NT2/D1 (cell line): ENCODE measurements at regions not wholly inside any gene's neighbourhood (a gene's known extent, or its start where the extent isn't known, plus 50 kb on each side); places are given as distances from the start of the nearest gene placed in this dataset.

Experiments used
- DNase-seq: peaks from one replicate; pipeline ENCODE4 v3.0.0-alpha.2; 2011; ENCODE audit warnings: low read depth, low spot score
- H3K27me3 ChIP-seq: 2 replicates; pipeline ENCODE4 v1.6.0; 2011; ENCODE audit warnings: mild to moderate bottlenecking; ENCODE audit not compliant: insufficient read length, insufficient read depth
- H3K36me3 ChIP-seq: 2 replicates; pipeline ENCODE4 v1.6.1; 2011; ENCODE audit warnings: mild to moderate bottlenecking, low read length, mixed read lengths; ENCODE audit not compliant: insufficient read depth, insufficient read length
- H3K4me1 ChIP-seq: 2 replicates; pipeline ENCODE4 v1.5.1; 2011; ENCODE audit not compliant: insufficient read depth, insufficient read length
- H3K4me3 ChIP-seq: 2 replicates; pipeline ENCODE4 v1.5.1; 2011; ENCODE audit warnings: low read depth; ENCODE audit not compliant: insufficient read length
- H3K9ac ChIP-seq: 2 replicates; pipeline ENCODE4 v1.6.0; 2011; ENCODE audit warnings: low read depth; ENCODE audit not compliant: insufficient read length
- H3K9me3 ChIP-seq: 2 replicates; pipeline ENCODE4 v1.5.1; 2011; ENCODE audit warnings: mild to moderate bottlenecking, low read length; ENCODE audit not compliant: insufficient read depth
- SUZ12 ChIP-seq: IDR thresholded peaks from 2 replicates; pipeline ENCODE4 v1.6.1; 2011; ENCODE audit not compliant: insufficient read length, insufficient read depth; ENCODE audit errors: extremely low read depth
- YY1 ChIP-seq: IDR thresholded peaks from 2 replicates; pipeline ENCODE4 v1.6.1; 2011; ENCODE audit not compliant: insufficient read length, insufficient read depth
- ZNF274 ChIP-seq: IDR thresholded peaks from 2 replicates; pipeline ENCODE4 v1.6.1; 2011; ENCODE audit warnings: mild to moderate bottlenecking, low read depth, low read length

GRCh38 chr2:176461809-176462670 lies 192.8 kb downstream of the MTX2 start:
- no peak overlapping the region for H3K4me3 ChIP-seq
- TF ChIP-seq YY1, result no peak
- no peak for TF ChIP-seq SUZ12
- no peak for TF ChIP-seq ZNF274

GRCh38 chr2:176463546-176463945 lies 194.3 kb downstream of the MTX2 start:
- Histone ChIP-seq H3K4me3 (no peak overlapping the region), H3K4me1 (no peaks in the 10 kb centered on the region), H3K9me3 (no peaks in the 10 kb centered on the region), H3K9ac (no peak overlapping the region), H3K36me3 (no peaks in the 10 kb centered on the region), H3K27me3 (no peaks in the 10 kb centered on the region)
- no peak for DNase-seq
- TF ChIP-seq YY1 (no peak), SUZ12 (no peak), ZNF274 (no peak)

More at GRCh38 chr2:176461809-176462670, 192.8 kb downstream of the MTX2 start:
- DNase-seq, result no peak
- H3K36me3 ChIP-seq, result no peaks in the 10 kb centered on the region
- no peaks in the 10 kb centered on the region for H3K9me3 ChIP-seq
- H3K4me1 ChIP-seq, result no peaks in the 10 kb centered on the region
- no peaks in the 10 kb centered on the region for H3K27me3 ChIP-seq
- H3K9ac ChIP-seq, result no peak overlapping the region

GRCh38 chr2:176464886-176465564 lies 195.8 kb downstream of the MTX2 start:
- Histone ChIP-seq H3K9ac (no peak overlapping the region), H3K4me3 (no peak overlapping the region), H3K4me1 (no peaks in the 10 kb centered on the region), H3K9me3 (no peaks in the 10 kb centered on the region), H3K27me3 (no peaks in the 10 kb centered on the region), H3K36me3 (no peaks in the 10 kb centered on the region)
- no peak for DNase-seq
- TF ChIP-seq YY1 (no peak), ZNF274 (no peak), SUZ12 (no peak)

- H3K36me3 ChIP-seq, result no peaks in the 10 kb centered on the region
- H3K9me3 ChIP-seq, result no peaks in the 10 kb centered on the region
- TF ChIP-seq SUZ12, result no peak
- TF ChIP-seq YY1, result no peak
- TF ChIP-seq ZNF274, result no peak
Measured at GRCh38 chr2:176466918-176467452, 197.7 kb downstream of the MTX2 start.

GRCh38 chr2:176467595-176467994 lies 198.4 kb downstream of the MTX2 start:
- Histone ChIP-seq H3K36me3 (no peaks in the 10 kb centered on the region), H3K9ac (no peak overlapping the region), H3K4me1 (no peaks in the 10 kb centered on the region), H3K9me3 (no peaks in the 10 kb centered on the region), H3K27me3 (no peaks in the 10 kb centered on the region), H3K4me3 (no peak overlapping the region)
- no peak for TF ChIP-seq YY1
- no peak for TF ChIP-seq ZNF274
- no peak for TF ChIP-seq SUZ12
- DNase-seq, result no peak

More at GRCh38 chr2:176466918-176467452, 197.7 kb downstream of the MTX2 start:
- Histone ChIP-seq H3K9ac (no peak overlapping the region), H3K27me3 (no peaks in the 10 kb centered on the region), H3K4me3 (no peak overlapping the region), H3K4me1 (no peaks in the 10 kb centered on the region)
- no peak for DNase-seq

- H3K36me3 ChIP-seq, result no peaks in the 10 kb centered on the region
- no peak for DNase-seq
Measured at GRCh38 chr2:176468457-176469113, 199.3 kb downstream of the MTX2 start.

More at GRCh38 chr2:176468457-176469113, 199.3 kb downstream of the MTX2 start:
- no peak overlapping the region for H3K9ac ChIP-seq
- no peaks in the 10 kb centered on the region for H3K9me3 ChIP-seq
- no peaks in the 10 kb centered on the region for H3K27me3 ChIP-seq
- H3K4me3 ChIP-seq, result no peak overlapping the region
- TF ChIP-seq ZNF274, result no peak
- no peak for TF ChIP-seq YY1
- no peak for TF ChIP-seq SUZ12
- H3K4me1 ChIP-seq, result no peaks in the 10 kb centered on the region
